ACC112 (cell line): ENCODE measurements at regions not wholly inside any gene's neighbourhood (a gene's known extent, or its start where the extent isn't known, plus 50 kb on each side); places are given as distances from the start of the nearest gene placed in this dataset.

Experiments used
- H2AFZ ChIP-seq: fragments of 200-600 bp; sonication (generic); one replicate; pipeline ENCODE4 v1.6.0; 2017; ENCODE audit warnings: antibody characterized with exemption, low read length; ENCODE audit not compliant: unreplicated experiment
- H3K27ac ChIP-seq: fragments of 200-600 bp; sonication (generic); 2 replicates; pipeline ENCODE4 v1.5.1; 2014; ENCODE audit warnings: low read depth, mild to moderate bottlenecking, antibody characterized with exemption, low read length, moderate library complexity
- H3K27me3 ChIP-seq: fragments of 200-600 bp; sonication (generic); 2 replicates; pipeline ENCODE4 v1.6.1; 2014; ENCODE audit warnings: mild to moderate bottlenecking, antibody characterized with exemption, low read length, moderate library complexity, mixed read lengths; ENCODE audit not compliant: insufficient read depth
- H3K36me3 ChIP-seq: fragments of 200-600 bp; sonication (generic); 2 replicates; pipeline ENCODE4 v1.6.1; 2016; ENCODE audit warnings: mild to moderate bottlenecking, antibody characterized with exemption, low read length, moderate library complexity, mixed read lengths; ENCODE audit not compliant: insufficient read depth
- H3K4me1 ChIP-seq: fragments of 200-600 bp; sonication (generic); one replicate; pipeline ENCODE4 v1.6.1; 2016; ENCODE audit warnings: low read length, mixed read lengths; ENCODE audit not compliant: insufficient read depth, unreplicated experiment, control insufficient read depth
- H3K4me3 ChIP-seq: fragments of 200-600 bp; sonication (generic); 2 replicates; pipeline ENCODE4 v1.5.1; 2014; ENCODE audit warnings: mild to moderate bottlenecking, low read depth, low read length
- H3K79me2 ChIP-seq: fragments of 200-600 bp; sonication (generic); one replicate; pipeline ENCODE4 v1.6.0; 2016; ENCODE audit warnings: low read length; ENCODE audit not compliant: control insufficient read depth, unreplicated experiment, insufficient read depth

- Histone ChIP-seq H3K27me3 (no peaks in the 10 kb centered on the region), H3K36me3 (no peaks in the 10 kb centered on the region), H3K27ac (no peak overlapping the region), H2AFZ (no peak overlapping the region), H3K4me1 (no peaks in the 10 kb centered on the region), H3K79me2 (no peaks in the 10 kb centered on the region), H3K4me3 (no peak overlapping the region)
Observed at GRCh38 chr3:68468695-68469375, 463.5 kb downstream of the TAFA4 start.

GRCh38 chr3:68467465-68467864 is 464.9 kb downstream of the TAFA4 start:
- Histone ChIP-seq H2AFZ (no peak overlapping the region), H3K36me3 (no peaks in the 10 kb centered on the region), H3K4me3 (no peak overlapping the region), H3K27ac (no peak overlapping the region), H3K27me3 (no peaks in the 10 kb centered on the region), H3K4me1 (no peaks in the 10 kb centered on the region), H3K79me2 (no peaks in the 10 kb centered on the region)

- Histone ChIP-seq H3K36me3 (no peaks in the 10 kb centered on the region), H3K4me1 (no peaks in the 10 kb centered on the region), H3K79me2 (no peaks in the 10 kb centered on the region), H2AFZ (no peak overlapping the region), H3K27me3 (no peaks in the 10 kb centered on the region), H3K4me3 (no peak overlapping the region), H3K27ac (no peak overlapping the region)
Observed at GRCh38 chr3:68458581-68458980, 473.8 kb downstream of the TAFA4 start.

- Histone ChIP-seq H2AFZ (no peak overlapping the region), H3K4me3 (no peak overlapping the region), H3K27me3 (no peaks in the 10 kb centered on the region), H3K36me3 (no peaks in the 10 kb centered on the region), H3K27ac (no peak overlapping the region), H3K79me2 (no peaks in the 10 kb centered on the region), H3K4me1 (no peaks in the 10 kb centered on the region)
Observed at GRCh38 chr3:68448510-68449383, 483.6 kb downstream of the TAFA4 start.

GRCh38 chr3:68447885-68448284 is 484.5 kb downstream of the TAFA4 start:
- Histone ChIP-seq H3K4me3 (no peak overlapping the region), H3K4me1 (no peaks in the 10 kb centered on the region), H3K27me3 (no peaks in the 10 kb centered on the region), H3K79me2 (no peaks in the 10 kb centered on the region), H3K27ac (no peak overlapping the region), H2AFZ (no peak overlapping the region), H3K36me3 (no peaks in the 10 kb centered on the region)

GRCh38 chr3:68441054-68441453 is 491.3 kb downstream of the TAFA4 start:
- no peak overlapping the region for H3K4me3 ChIP-seq
- no peaks in the 10 kb centered on the region for H3K27me3 ChIP-seq
- no peaks in the 10 kb centered on the region for H3K4me1 ChIP-seq
- H3K79me2 ChIP-seq = no peaks in the 10 kb centered on the region
- H2AFZ ChIP-seq = no peak overlapping the region
- no peaks in the 10 kb centered on the region for H3K36me3 ChIP-seq
- no peak overlapping the region for H3K27ac ChIP-seq

GRCh38 chr3:68436619-68437401 is 495.5 kb downstream of the TAFA4 start:
- H3K36me3 ChIP-seq = no peaks in the 10 kb centered on the region
- H3K4me1 ChIP-seq = no peaks in the 10 kb centered on the region
- H3K27me3 ChIP-seq = no peaks in the 10 kb centered on the region
- H2AFZ ChIP-seq = no peak overlapping the region
- no peak overlapping the region for H3K27ac ChIP-seq
- no peak overlapping the region for H3K4me3 ChIP-seq
- H3K79me2 ChIP-seq = no peaks in the 10 kb centered on the region

GRCh38 chr3:68428495-68428894 is 503.9 kb downstream of the TAFA4 start:
- Histone ChIP-seq H2AFZ (no peak overlapping the region), H3K27me3 (no peaks in the 10 kb centered on the region), H3K4me3 (no peak overlapping the region), H3K4me1 (no peaks in the 10 kb centered on the region), H3K27ac (no peak overlapping the region), H3K36me3 (no peaks in the 10 kb centered on the region), H3K79me2 (no peaks in the 10 kb centered on the region)

- H3K4me3 ChIP-seq = no peak overlapping the region
- H3K27ac ChIP-seq = no peak overlapping the region
- no peaks in the 10 kb centered on the region for H3K4me1 ChIP-seq
- H3K27me3 ChIP-seq = no peaks in the 10 kb centered on the region
- H2AFZ ChIP-seq = no peak overlapping the region
- no peaks in the 10 kb centered on the region for H3K79me2 ChIP-seq
- no peaks in the 10 kb centered on the region for H3K36me3 ChIP-seq
Observed at GRCh38 chr3:68424796-68425460, 507.4 kb downstream of the TAFA4 start.

GRCh38 chr3:68408626-68409025 is 523.7 kb downstream of the TAFA4 start:
- no peaks in the 10 kb centered on the region for H3K27me3 ChIP-seq
- H2AFZ ChIP-seq = no peak overlapping the region
- H3K36me3 ChIP-seq = no peaks in the 10 kb centered on the region
- H3K27ac ChIP-seq = no peak overlapping the region
- no peak overlapping the region for H3K4me3 ChIP-seq
- no peaks in the 10 kb centered on the region for H3K79me2 ChIP-seq
- no peaks in the 10 kb centered on the region for H3K4me1 ChIP-seq
